HepG2 (cell line): ENCODE measurements at regions not wholly inside any gene's neighbourhood (a gene's known extent, or its start where the extent isn't known, plus 50 kb on each side); places are given as distances from the start of the nearest gene placed in this dataset.

Experiments
- ATAC-seq: fragments of 200-7000 bp; cut with Tn5 transposase; 3 replicates; pipeline ENCODE4 v1.9.1; 2020; ENCODE audit warnings: mild to moderate bottlenecking, moderate library complexity
- BruUV-seq: library from RNA; stranded (reverse); fragments of 400-500 nt; replicated peaks from 2 replicates; lab custom pipeline; 2021; lab: Mats Ljungman, UMichigan
- CTCF ChIA-PET: fragments of 300-600 bp; formaldehyde crosslinking; extraction: SDS; loops from one replicate; lab custom pipeline; 2021; ENCODE audit warnings: low total read pairs, inconsistent platforms, low intra/inter-chr PET ratio; lab: Yijun Ruan, JAX
- POLR2A ChIA-PET: fragments of 350-600 bp; sonication (Branson Sonifier 250); formaldehyde crosslinking; loops from one replicate; lab custom pipeline; 2020; ENCODE audit warnings: antibody characterized with exemption, inconsistent platforms; lab: Yijun Ruan, JAX
- DNase-seq: peaks from one replicate; pipeline ENCODE4 v3.0.0-alpha.2; 2015; ENCODE audit warnings: low spot score
- FAIRE-seq: peaks from 3 replicates; lab custom pipeline; 2011; peaks lifted over from hg19 to GRCh38; lab: Jason Lieb, UNC
- H2AFZ ChIP-seq: one replicate; pipeline ENCODE4 v1.6.1; 2011; ENCODE audit warnings: low read length, inconsistent platforms
- H3K27ac ChIP-seq: fragments of 300-600 bp; 3 replicates; pipeline ENCODE4 v1.8.0; 2011; ENCODE audit warnings: mixed run types, mild to moderate bottlenecking, mixed read lengths, low read length, inconsistent platforms; ENCODE audit not compliant: insufficient read depth; ENCODE audit errors: extremely low read length
- H3K27me3 ChIP-seq, 2 experiments: fragments of 200-600 bp in 1 of 2; 2 replicates in 1 of 2; 3 replicates in 1 of 2; pipeline versions ENCODE4 v1.6.0 to v1.8.0; 2011; ENCODE audit warnings: low read length in 2 of 2, mild to moderate bottlenecking in 2 of 2, moderate library complexity in 2 of 2, inconsistent platforms in 1 of 2; ENCODE audit not compliant: insufficient read depth in 2 of 2, control insufficient read depth in 1 of 2
- H3K36me3 ChIP-seq, 2 experiments: fragments of 200-600 bp in 1 of 2; replicated peaks in 1 of 2; 2 replicates in 1 of 2; 3 replicates in 1 of 2; pipeline versions ENCODE4 v1.5.1 to v1.8.0; 2011; ENCODE audit warnings: low read length in 2 of 2, inconsistent platforms in 1 of 2; ENCODE audit not compliant: insufficient read depth in 2 of 2, control insufficient read depth in 1 of 2
- H3K4me1 ChIP-seq: 2 replicates; pipeline ENCODE4 v1.5.1; 2012; ENCODE audit warnings: low read length, inconsistent platforms; ENCODE audit not compliant: insufficient read depth
- H3K4me2 ChIP-seq: 2 replicates; pipeline ENCODE4 v1.6.0; 2011; ENCODE audit warnings: low read depth, low read length, inconsistent platforms
- H3K4me3 ChIP-seq, 3 experiments: fragments of 200-600 bp in 1 of 3; sonication (generic), shearing (Covaris generic) in 1 of 3; replicated peaks in 1 of 3; 2 replicates each; pipeline ENCODE4 v1.5.1; 2011 to 2016; ENCODE audit warnings: low read length in 3 of 3, inconsistent platforms in 2 of 3, low read depth in 2 of 3, mild to moderate bottlenecking in 2 of 3, control low read depth in 1 of 3, mixed read lengths in 1 of 3; ENCODE audit not compliant: insufficient read depth in 1 of 3
- H3K79me2 ChIP-seq: one replicate; pipeline ENCODE4 v1.6.1; 2011; ENCODE audit warnings: low read length, inconsistent platforms; ENCODE audit not compliant: insufficient read depth
- H3K9ac ChIP-seq: 2 replicates; pipeline ENCODE4 v1.6.0; 2011; ENCODE audit warnings: mild to moderate bottlenecking, low read depth, low read length, inconsistent platforms; ENCODE audit not compliant: insufficient read depth
- H3K9me3 ChIP-seq: 2 replicates; pipeline ENCODE4 v1.5.1; 2012; ENCODE audit warnings: mild to moderate bottlenecking, low read length
- H4K20me1 ChIP-seq: 2 replicates; pipeline ENCODE4 v1.6.0; 2011; ENCODE audit warnings: inconsistent platforms, mild to moderate bottlenecking, low read length, moderate library complexity; ENCODE audit not compliant: insufficient read depth
- HES4 ChIP-seq: sonication (generic); formaldehyde crosslinking; IDR thresholded peaks from 2 replicates; pipeline ENCODE4 v1.9.0; 2021; ENCODE audit warnings: mild to moderate bottlenecking, missing genetic modification reagents, borderline replicate concordance
- SMAD1 ChIP-seq: sonication (generic); formaldehyde crosslinking; IDR thresholded peaks from 2 replicates; pipeline ENCODE4 v1.4.0; 2020; ENCODE audit warnings: missing genetic modification reagents, low read depth, mild to moderate bottlenecking, borderline replicate concordance
- TSC22D2 ChIP-seq: sonication (generic); formaldehyde crosslinking; IDR thresholded peaks from 2 replicates; pipeline ENCODE4 v1.5.1; 2020; ENCODE audit warnings: missing genetic modification reagents, mild to moderate bottlenecking, borderline replicate concordance
- ZNF276 ChIP-seq: sonication (generic); formaldehyde crosslinking; IDR thresholded peaks from 2 replicates; pipeline ENCODE4 v1.4.0; 2020; ENCODE audit warnings: mild to moderate bottlenecking, low read depth, missing genetic modification reagents
- ZNF556 ChIP-seq: sonication (generic); formaldehyde crosslinking; IDR thresholded peaks from 2 replicates; pipeline ENCODE4 v1.4.0; 2020; ENCODE audit warnings: mild to moderate bottlenecking, missing genetic modification reagents, borderline replicate concordance
- ZNF570 ChIP-seq: sonication (generic); formaldehyde crosslinking; IDR thresholded peaks from 2 replicates; pipeline ENCODE4 v1.4.0; 2020; ENCODE audit warnings: mild to moderate bottlenecking, missing genetic modification reagents, borderline replicate concordance
- ZNF687 ChIP-seq: sonication (generic); formaldehyde crosslinking; IDR thresholded peaks from 2 replicates; pipeline ENCODE4 v1.5.1; 2020; ENCODE audit warnings: mild to moderate bottlenecking, missing genetic modification reagents, moderate library complexity
- ZSCAN29 ChIP-seq: sonication (generic); formaldehyde crosslinking; conservative IDR thresholded peaks from 2 replicates; pipeline ENCODE4 v1.4.0; 2020; ENCODE audit warnings: mild to moderate bottlenecking, missing genetic modification reagents
- WGBS: methylation state at CpG from one replicate; pipeline ENCODE4 v1.1.6; 2017; ENCODE audit warnings: low lambda C conversion rate; 5-methylcytosine and 5-hydroxymethylcytosine counted together
- in situ Hi-C: cut with HindIII; loops from 2 replicates; pipeline ENCODE4 v1.10.0; 2017; ENCODE audit warnings: low pct_unique_long_range_greater_than_20kb; ENCODE audit not compliant: extremely low pct_ligation_motif_present
- intact Hi-C: fragments of 100-400 bp; cut with micrococcal nuclease; formaldehyde crosslinking; loops from one replicate; pipeline ENCODE4 v1.10.0; 2022; ENCODE audit not compliant: unreplicated experiment
- TF ChIP-seq, protein P1 (sequence below): sonication (generic); formaldehyde crosslinking; IDR thresholded peaks from 2 replicates; pipeline ENCODE4 v1.5.1; 2020; ENCODE audit warnings: mild to moderate bottlenecking, moderate library complexity, missing genetic modification reagents

DNA sequence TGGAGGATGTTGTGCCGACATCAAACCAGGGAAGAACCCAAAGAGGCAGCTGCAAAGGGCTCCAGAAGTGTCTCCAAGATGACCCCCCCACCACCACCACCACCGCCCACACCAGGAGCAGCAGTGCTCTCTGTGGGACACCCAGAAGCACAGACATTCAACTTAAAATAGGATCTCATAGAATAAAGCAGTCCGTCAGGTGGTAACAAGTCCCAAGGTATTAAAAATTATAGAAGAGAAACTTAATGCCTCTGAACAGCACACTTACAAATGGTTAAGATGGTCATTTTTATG, 155.5 kb upstream of the ID2 start:
- peaks cover 38% of the 10 kb centered on the region for H3K4me1 ChIP-seq
- intact Hi-C loops (no loop called here), in situ Hi-C loops (loop anchor here (5.0 kb wide), 1 partner anchor 161 kb away; no protein-coding TSS in a partner anchor)
- ChIA-PET POLR2A (interaction anchor here (1.0 to 3.0 kb wide), 5 partner anchors 100 to 161 kb away, joined by 3 to 81 read pairs (median 11); partner anchors contain the start of gene ID2), CTCF (interaction anchor here (1.0 to 2.7 kb wide), 3 partner anchors 157 to 235 kb away, joined by 3 to 56 read pairs (median 4); no protein-coding TSS in a partner anchor)
- ATAC-seq: no peak
- WGBS: 66% methylated on average over 3 of the region's 3 CpGs
- peaks cover 5 to 29% of the 10 kb centered on the region in 2 experiments; a peak in 4 of 5 replicates for H3K27me3 ChIP-seq
- H3K9me3 ChIP-seq: peaks cover 4% of the 10 kb centered on the region
- TF ChIP-seq ZNF570 (CRISPR knock-in tag): no peak
- no peak for TF ChIP-seq ZSCAN29
- TF ChIP-seq ZNF276 (CRISPR knock-in tag): no peak
- TF ChIP-seq HES4: 0 out of 2 replicates have a peak, but pooled peaks have one; percentile 7
- 0 out of 2 replicates have a peak, but pooled peaks have one; percentile 1 for TF ChIP-seq ZNF556 (CRISPR knock-in tag)
- peak overlapping the region; percentile 94 for H3K4me2 ChIP-seq
- no peak overlapping the region for H2AFZ ChIP-seq
- H4K20me1 ChIP-seq: no peaks in the 10 kb centered on the region
- FAIRE-seq: no peak
- peak overlapping the region in 2 of 3 experiments; percentile 42 to 64; a peak in 2 of 6 replicates for H3K4me3 ChIP-seq
- H3K27ac ChIP-seq: no peak overlapping the region
- no peaks in the 10 kb centered on the region for H3K79me2 ChIP-seq
- no peaks in the 10 kb centered on the region for H3K36me3 ChIP-seq
- DNase-seq: no peak
- H3K9ac ChIP-seq: 0 out of 2 replicates have a peak overlapping the region, but pooled peaks have one; percentile 41
- BruUV-seq: no TSS peak

- H4K20me1 ChIP-seq: no peaks in the 10 kb centered on the region
- 15% methylated on average over 4 of the region's 4 CpGs for WGBS
- POLR2A ChIA-PET: interaction anchor here (0.7 to 2.1 kb wide), 2 partner anchors 99 to 155 kb away, joined by 5 to 11 read pairs; partner anchors contain the start of gene ID2
- TF ChIP-seq TSC22D2 (CRISPR knock-in tag): no peak
- TF ChIP-seq, protein P1, sequence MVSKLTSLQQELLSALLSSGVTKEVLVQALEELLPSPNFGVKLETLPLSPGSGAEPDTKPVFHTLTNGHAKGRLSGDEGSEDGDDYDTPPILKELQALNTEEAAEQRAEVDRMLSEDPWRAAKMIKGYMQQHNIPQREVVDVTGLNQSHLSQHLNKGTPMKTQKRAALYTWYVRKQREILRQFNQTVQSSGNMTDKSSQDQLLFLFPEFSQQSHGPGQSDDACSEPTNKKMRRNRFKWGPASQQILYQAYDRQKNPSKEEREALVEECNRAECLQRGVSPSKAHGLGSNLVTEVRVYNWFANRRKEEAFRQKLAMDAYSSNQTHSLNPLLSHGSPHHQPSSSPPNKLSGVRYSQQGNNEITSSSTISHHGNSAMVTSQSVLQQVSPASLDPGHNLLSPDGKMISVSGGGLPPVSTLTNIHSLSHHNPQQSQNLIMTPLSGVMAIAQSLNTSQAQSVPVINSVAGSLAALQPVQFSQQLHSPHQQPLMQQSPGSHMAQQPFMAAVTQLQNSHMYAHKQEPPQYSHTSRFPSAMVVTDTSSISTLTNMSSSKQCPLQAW (CRISPR knock-in tag): 0 out of 2 replicates have a peak, but pooled peaks have one; percentile 28
- no peak for TF ChIP-seq SMAD1 (CRISPR knock-in tag)
- 0 out of 2 replicates have a peak, but pooled peaks have one; percentile 16 for TF ChIP-seq ZNF687 (CRISPR knock-in tag)
Observed at GRCh38 chr2:8527031-8527430, 154.8 kb upstream of the ID2 start.

More at GRCh38 chr2:8527031-8527430, 154.8 kb upstream of the ID2 start:
- Histone ChIP-seq H3K4me2 (peak overlapping the region; percentile 16; the same call in 1 of the 2 replicates), H3K4me3 (no peak overlapping the region), H3K27ac (no peak overlapping the region), H3K36me3 (no peaks in the 10 kb centered on the region), H3K9me3 (peaks cover 10% of the 10 kb centered on the region), H3K4me1 (peaks cover 38% of the 10 kb centered on the region), H3K9ac (no peak overlapping the region), H2AFZ (no peak overlapping the region), H3K27me3 (peaks cover 5 to 22% of the 10 kb centered on the region in 2 experiments; a peak in 3 of 5 replicates), H3K79me2 (no peaks in the 10 kb centered on the region)
- intact Hi-C loops: no loop called here
- in situ Hi-C loops: loop anchor here (5.0 kb wide), 1 partner anchor 160 kb away; no protein-coding TSS in a partner anchor
- ATAC-seq: no peak
- no peak for FAIRE-seq
- no TSS peak for BruUV-seq
- DNase-seq: no peak
- CTCF ChIA-PET: interaction anchor here (2.7 kb wide), 1 partner anchor 159 kb away, joined by 56 read pairs; no protein-coding TSS in a partner anchor
